Kidney glomerular epithelial cell (primary cell): ENCODE measurements at regions not wholly inside any gene's neighbourhood (a gene's known extent, or its start where the extent isn't known, plus 50 kb on each side); places are given as distances from the start of the nearest gene placed in this dataset.
"Not testable (repeated sequence)": the region's sequence is repeated elsewhere in the genome, so short reads cannot be mapped to it uniquely, and the experiment has no call there.

Experiments
- DNase-seq: peaks from one replicate; lab custom pipeline; 2025; lab: John Stamatoyannopoulos, UW

- not testable (repeated sequence) for DNase-seq
These were observed 52.3 kb upstream of the LRRC30 start for GRCh38 chr18:7178568-7178967.

DNA sequence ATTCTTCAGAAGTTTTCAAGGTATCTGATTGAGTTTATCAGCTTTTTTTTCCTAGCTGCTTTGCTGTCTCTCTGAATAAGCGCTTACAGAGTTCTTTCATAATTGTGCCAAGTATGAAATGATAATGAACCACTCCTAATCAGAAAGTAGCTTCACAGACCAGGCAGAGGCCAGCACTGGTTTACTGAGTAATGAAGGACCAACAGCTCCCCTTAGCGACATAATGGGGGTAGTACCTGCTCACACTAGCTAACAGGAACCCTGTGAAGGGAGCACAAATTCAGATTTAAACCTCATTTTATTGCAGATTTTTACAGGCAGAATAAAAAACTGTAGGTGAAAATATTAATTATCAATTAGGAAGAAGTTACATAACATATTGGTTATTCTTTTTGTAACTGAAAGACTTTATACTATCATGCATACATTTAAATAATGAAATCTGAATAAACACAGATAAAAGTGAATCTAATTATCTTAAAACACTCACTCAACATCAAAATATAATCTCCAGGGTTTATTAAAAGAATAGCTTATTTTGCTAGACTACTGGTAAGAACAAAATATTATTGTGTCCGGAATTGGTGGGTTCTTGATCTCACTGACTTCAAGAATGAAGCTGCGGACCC, 53.7 kb upstream of the LRRC30 start:
- peak; percentile 34 for DNase-seq

GRCh38 chr18:7174344-7175095, 56.4 kb upstream of the LRRC30 start:
- no peak for DNase-seq

DNA sequence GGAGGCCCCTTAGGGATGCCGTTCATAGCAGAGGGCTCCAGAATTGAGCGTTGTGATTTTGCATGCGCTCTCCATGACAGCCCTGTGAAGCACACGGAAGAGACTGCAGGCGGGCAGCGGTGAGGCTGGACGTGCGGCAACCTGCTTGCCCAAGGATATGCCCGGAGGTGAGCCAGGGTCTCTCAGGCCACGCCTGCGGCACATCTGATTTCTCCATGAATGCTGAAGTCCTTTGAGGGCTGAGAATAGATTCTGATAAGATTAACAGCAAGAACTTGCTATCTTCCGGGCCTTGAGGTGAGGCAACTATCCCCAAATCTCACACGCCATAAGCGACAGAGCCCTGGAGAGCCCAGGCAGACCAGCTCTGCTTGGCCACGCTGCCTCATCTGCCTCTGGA, 55.6 kb upstream of the LAMA1 start:
- DNase-seq, result no peak

DNA sequence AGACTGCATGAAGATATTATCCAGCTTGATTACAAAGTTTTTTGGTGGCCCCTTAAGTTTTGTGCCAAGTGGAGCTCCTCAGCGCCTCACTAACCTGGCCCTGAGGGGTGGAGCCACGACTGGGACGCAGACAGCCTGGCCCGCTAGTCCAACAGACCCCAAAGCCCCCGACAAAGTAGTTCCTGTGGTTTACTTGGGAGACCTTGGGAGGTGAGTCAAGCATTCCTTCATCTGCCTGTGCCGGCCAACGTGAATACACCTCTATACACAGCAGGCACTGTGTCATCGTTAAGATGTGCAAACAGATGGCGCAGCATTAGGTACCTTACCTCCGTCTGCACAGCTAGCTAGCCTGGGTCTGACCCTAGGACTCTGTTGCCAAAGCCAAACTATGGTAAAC, 55.0 kb upstream of the LAMA1 start:
- DNase-seq, result no peak

GRCh38 chr18:7170292-7170691, 52.7 kb upstream of the LAMA1 start:
- no peak for DNase-seq

DNA sequence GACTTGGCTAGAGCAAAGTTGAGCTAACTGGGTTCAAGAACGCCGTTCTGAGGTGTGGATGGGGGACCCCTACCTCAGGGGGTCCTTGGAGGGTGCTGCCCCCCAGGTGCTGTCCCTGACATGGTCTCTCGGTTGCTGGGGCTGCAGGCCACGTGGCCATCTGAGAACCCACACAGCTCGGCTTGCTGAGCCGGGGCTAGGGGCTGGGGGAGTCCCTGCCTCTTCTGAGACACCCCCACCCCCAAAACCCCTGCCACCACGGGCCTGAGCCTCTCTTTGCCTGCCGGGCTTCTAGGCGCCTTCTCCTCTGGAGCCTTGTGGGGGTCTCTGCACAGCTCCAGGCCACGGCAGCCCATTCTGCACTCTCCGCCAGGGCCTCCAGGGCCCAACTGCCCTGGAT, 52.0 kb upstream of the LAMA1 start:
- DNase-seq, result no peak

- DNase-seq, result no peak
These were observed 50.8 kb upstream of the LAMA1 start for GRCh38 chr18:7168408-7168807.
